HEK293 (cell line): ENCODE measurements at regions not wholly inside any gene's neighbourhood (a gene's known extent, or its start where the extent isn't known, plus 50 kb on each side); places are given as distances from the start of the nearest gene placed in this dataset.

Experiments used
- CTCF ChIA-PET: fragments of 350-600 bp; formaldehyde crosslinking; extraction: SDS; loops from one replicate; lab custom pipeline; 2021; ENCODE audit warnings: antibody characterized with exemption; lab: Yijun Ruan, JAX
- POLR2A ChIA-PET: fragments of 300-600 bp; formaldehyde crosslinking; extraction: SDS; loops from one replicate; lab custom pipeline; 2020; ENCODE audit warnings: antibody characterized with exemption, inconsistent platforms; lab: Yijun Ruan, JAX
- H3K27ac ChIP-seq: fragments of 200-500 bp; sonication (Bioruptor generic); 2 replicates; pipeline ENCODE4 v1.5.1; 2014; ENCODE audit warnings: low read depth, low read length, control low read depth, inconsistent platforms; ENCODE audit errors: extremely low read depth
- H3K36me3 ChIP-seq, 2 experiments: fragments of 200-500 bp in 1 of 2; sonication (Bioruptor generic) in 1 of 2; 1 replicate in 1 of 2; 2 replicates in 1 of 2; pipeline ENCODE4 v1.5.1; 2014 to 2017; ENCODE audit warnings: inconsistent platforms in 2 of 2, low read length in 2 of 2; ENCODE audit not compliant: control insufficient read depth in 2 of 2, insufficient read depth in 1 of 2
- H3K4me1 ChIP-seq: fragments of 200-500 bp; sonication (Bioruptor generic); 2 replicates; pipeline ENCODE4 v1.5.1; 2014; ENCODE audit warnings: mild to moderate bottlenecking, low read length, inconsistent platforms; ENCODE audit not compliant: control insufficient read depth, insufficient read depth
- H3K4me3 ChIP-seq: 2 replicates; pipeline ENCODE4 v1.5.1; 2011; ENCODE audit warnings: low read depth, mild to moderate bottlenecking, control low read depth, low read length, moderate library complexity
- H3K9me3 ChIP-seq: fragments of 200-500 bp; sonication (Bioruptor generic); 2 replicates; pipeline ENCODE4 v1.5.1; 2014; ENCODE audit warnings: low read depth, low read length, inconsistent platforms; ENCODE audit not compliant: control insufficient read depth, insufficient read depth
- GLI4 ChIP-seq: fragments of 450-650 bp; formaldehyde crosslinking; IDR thresholded peaks from 2 replicates; pipeline ENCODE4 v1.5.1; 2016; ENCODE audit warnings: missing biosample characterization, missing genetic modification characterization
- KLF9 ChIP-seq: fragments of 450-650 bp; formaldehyde crosslinking; IDR thresholded peaks from 2 replicates; pipeline ENCODE4 v1.5.1; 2016; ENCODE audit warnings: missing biosample characterization, missing genetic modification characterization, low read depth
- SALL2 ChIP-seq: fragments of 450-650 bp; formaldehyde crosslinking; IDR thresholded peaks from 2 replicates; pipeline ENCODE4 v1.5.0; 2017; ENCODE audit warnings: missing biosample characterization, mild to moderate bottlenecking, missing genetic modification characterization, borderline replicate concordance
- SCRT1 ChIP-seq: fragments of 450-650 bp; formaldehyde crosslinking; IDR thresholded peaks from 2 replicates; pipeline ENCODE4 v1.5.1; 2016; ENCODE audit warnings: missing biosample characterization, missing genetic modification characterization, borderline replicate concordance
- SCRT2 ChIP-seq: fragments of 450-650 bp; formaldehyde crosslinking; IDR thresholded peaks from 2 replicates; pipeline ENCODE4 v1.5.1; 2016; ENCODE audit warnings: missing biosample characterization, missing genetic modification characterization
- ZBTB21 ChIP-seq: fragments of 450-650 bp; formaldehyde crosslinking; IDR thresholded peaks from 2 replicates; pipeline ENCODE4 v1.5.1; 2017; ENCODE audit warnings: missing biosample characterization, missing genetic modification characterization
- ZFP41 ChIP-seq: fragments of 450-650 bp; formaldehyde crosslinking; IDR thresholded peaks from 2 replicates; pipeline ENCODE4 v1.5.1; 2016; ENCODE audit warnings: missing biosample characterization, missing genetic modification characterization, borderline replicate concordance
- ZNF138 ChIP-seq: fragments of 450-650 bp; formaldehyde crosslinking; IDR thresholded peaks from 2 replicates; pipeline ENCODE4 v1.5.1; 2016; ENCODE audit warnings: missing biosample characterization, missing genetic modification characterization, borderline replicate concordance
- ZNF248 ChIP-seq: fragments of 450-650 bp; formaldehyde crosslinking; IDR thresholded peaks from 2 replicates; pipeline ENCODE4 v1.5.1; 2017; ENCODE audit warnings: missing biosample characterization, missing genetic modification characterization
- ZNF274 ChIP-seq, 2 experiments: fragments of 200-500 bp in 1 of 2; fragments of 450-650 bp in 1 of 2; sonication (Bioruptor generic) in 1 of 2; formaldehyde crosslinking in 1 of 2; IDR thresholded peaks; 2 replicates each; pipeline versions ENCODE4 v1.5.1 to v1.6.1; 2014 to 2016; ENCODE audit warnings: borderline replicate concordance in 1 of 2, inconsistent platforms in 1 of 2, low read length in 1 of 2, missing biosample characterization in 1 of 2, missing genetic modification characterization in 1 of 2
- ZNF366 ChIP-seq: fragments of 450-650 bp; formaldehyde crosslinking; conservative IDR thresholded peaks from 2 replicates; pipeline ENCODE4 v1.5.1; 2016; ENCODE audit warnings: missing biosample characterization, missing genetic modification characterization
- ZNF510 ChIP-seq: fragments of 450-650 bp; formaldehyde crosslinking; IDR thresholded peaks from 2 replicates; pipeline ENCODE4 v1.5.1; 2018; ENCODE audit warnings: mild to moderate bottlenecking, missing genetic modification characterization, missing biosample characterization; ENCODE audit not compliant: insufficient replicate concordance
- ZNF623 ChIP-seq: fragments of 450-650 bp; formaldehyde crosslinking; IDR thresholded peaks from 2 replicates; pipeline ENCODE4 v1.5.1; 2016; ENCODE audit warnings: missing biosample characterization, missing genetic modification characterization
- ZNF660 ChIP-seq: fragments of 450-650 bp; IDR thresholded peaks from 2 replicates; pipeline ENCODE4 v1.5.1; 2018; ENCODE audit warnings: missing biosample characterization, mild to moderate bottlenecking, missing genetic modification characterization
- ZNF670 ChIP-seq: fragments of 450-650 bp; formaldehyde crosslinking; IDR thresholded peaks from 2 replicates; pipeline ENCODE4 v1.5.1; 2016; ENCODE audit warnings: missing biosample characterization, missing genetic modification characterization, low read depth
- ZSCAN16 ChIP-seq: fragments of 450-650 bp; formaldehyde crosslinking; IDR thresholded peaks from 2 replicates; pipeline ENCODE4 v1.5.1; 2016; ENCODE audit warnings: missing biosample characterization, missing genetic modification characterization
- TF ChIP-seq, protein P1 (sequence below): fragments of 450-650 bp; formaldehyde crosslinking; IDR thresholded peaks from 2 replicates; pipeline ENCODE4 v1.5.1; 2016; ENCODE audit warnings: missing biosample characterization, missing genetic modification characterization
- TF ChIP-seq, protein P2 (sequence below): fragments of 450-650 bp; formaldehyde crosslinking; IDR thresholded peaks from 2 replicates; pipeline ENCODE4; 2016; ENCODE audit warnings: missing biosample characterization, missing genetic modification characterization
- TF ChIP-seq, protein P3 (sequence below): fragments of 450-650 bp; formaldehyde crosslinking; IDR thresholded peaks from 2 replicates; pipeline ENCODE4 v1.5.1; 2017; ENCODE audit warnings: missing biosample characterization, missing genetic modification characterization
- TF ChIP-seq, protein P4 (sequence below): fragments of 450-650 bp; formaldehyde crosslinking; IDR thresholded peaks from 2 replicates; pipeline ENCODE4 v1.5.1; 2016; ENCODE audit warnings: missing biosample characterization, missing genetic modification characterization
- TF ChIP-seq, protein P5 (sequence below): fragments of 450-650 bp; formaldehyde crosslinking; IDR thresholded peaks from 2 replicates; pipeline ENCODE4 v1.5.1; 2017; ENCODE audit warnings: missing biosample characterization, missing genetic modification characterization
- TF ChIP-seq, protein P6 (sequence below): fragments of 450-650 bp; formaldehyde crosslinking; conservative IDR thresholded peaks from 2 replicates; pipeline ENCODE4 v1.5.1; 2016; ENCODE audit warnings: low read depth, missing biosample characterization, missing genetic modification characterization

DNA sequence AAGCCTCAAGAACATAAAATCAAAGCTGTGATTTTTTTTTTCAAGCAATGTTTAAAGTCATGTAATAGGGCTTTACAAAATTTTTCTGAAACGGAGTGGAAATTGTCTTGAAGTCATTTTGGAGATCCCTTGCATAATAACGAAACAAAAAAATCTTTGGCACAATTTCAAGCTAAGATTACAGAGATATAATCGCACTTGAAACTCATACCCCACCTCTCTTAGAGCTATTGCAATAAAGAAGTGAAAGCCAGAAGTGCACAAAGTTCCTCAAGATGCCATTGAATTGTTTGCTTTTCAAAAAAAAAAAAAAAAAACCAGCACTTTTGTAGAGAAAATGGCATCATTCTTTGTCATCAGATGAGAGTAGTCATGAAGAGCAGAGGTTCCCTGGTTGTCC lies 152.3 kb downstream of the PAX3 start:
- no peaks in the 10 kb centered on the region for H3K9me3 ChIP-seq
- TF ChIP-seq, protein P1, sequence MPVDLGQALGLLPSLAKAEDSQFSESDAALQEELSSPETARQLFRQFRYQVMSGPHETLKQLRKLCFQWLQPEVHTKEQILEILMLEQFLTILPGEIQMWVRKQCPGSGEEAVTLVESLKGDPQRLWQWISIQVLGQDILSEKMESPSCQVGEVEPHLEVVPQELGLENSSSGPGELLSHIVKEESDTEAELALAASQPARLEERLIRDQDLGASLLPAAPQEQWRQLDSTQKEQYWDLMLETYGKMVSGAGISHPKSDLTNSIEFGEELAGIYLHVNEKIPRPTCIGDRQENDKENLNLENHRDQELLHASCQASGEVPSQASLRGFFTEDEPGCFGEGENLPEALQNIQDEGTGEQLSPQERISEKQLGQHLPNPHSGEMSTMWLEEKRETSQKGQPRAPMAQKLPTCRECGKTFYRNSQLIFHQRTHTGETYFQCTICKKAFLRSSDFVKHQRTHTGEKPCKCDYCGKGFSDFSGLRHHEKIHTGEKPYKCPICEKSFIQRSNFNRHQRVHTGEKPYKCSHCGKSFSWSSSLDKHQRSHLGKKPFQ = no peak
- TF ChIP-seq ZNF660 (tag by site-specific recombination) (no peak), ZNF248 (no peak), ZFP41 (tag by site-specific recombination) (no peak)
- TF ChIP-seq, protein P2, sequence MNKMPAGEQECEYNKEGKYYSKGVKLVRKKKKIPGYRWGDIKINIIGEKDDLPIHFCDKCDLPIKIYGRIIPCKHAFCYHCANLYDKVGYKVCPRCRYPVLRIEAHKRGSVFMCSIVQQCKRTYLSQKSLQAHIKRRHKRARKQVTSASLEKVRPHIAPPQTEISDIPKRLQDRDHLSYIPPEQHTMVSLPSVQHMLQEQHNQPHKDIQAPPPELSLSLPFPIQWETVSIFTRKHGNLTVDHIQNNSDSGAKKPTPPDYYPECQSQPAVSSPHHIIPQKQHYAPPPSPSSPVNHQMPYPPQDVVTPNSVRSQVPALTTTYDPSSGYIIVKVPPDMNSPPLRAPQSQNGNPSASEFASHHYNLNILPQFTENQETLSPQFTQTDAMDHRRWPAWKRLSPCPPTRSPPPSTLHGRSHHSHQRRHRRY = no peak
- TF ChIP-seq, protein P3, sequence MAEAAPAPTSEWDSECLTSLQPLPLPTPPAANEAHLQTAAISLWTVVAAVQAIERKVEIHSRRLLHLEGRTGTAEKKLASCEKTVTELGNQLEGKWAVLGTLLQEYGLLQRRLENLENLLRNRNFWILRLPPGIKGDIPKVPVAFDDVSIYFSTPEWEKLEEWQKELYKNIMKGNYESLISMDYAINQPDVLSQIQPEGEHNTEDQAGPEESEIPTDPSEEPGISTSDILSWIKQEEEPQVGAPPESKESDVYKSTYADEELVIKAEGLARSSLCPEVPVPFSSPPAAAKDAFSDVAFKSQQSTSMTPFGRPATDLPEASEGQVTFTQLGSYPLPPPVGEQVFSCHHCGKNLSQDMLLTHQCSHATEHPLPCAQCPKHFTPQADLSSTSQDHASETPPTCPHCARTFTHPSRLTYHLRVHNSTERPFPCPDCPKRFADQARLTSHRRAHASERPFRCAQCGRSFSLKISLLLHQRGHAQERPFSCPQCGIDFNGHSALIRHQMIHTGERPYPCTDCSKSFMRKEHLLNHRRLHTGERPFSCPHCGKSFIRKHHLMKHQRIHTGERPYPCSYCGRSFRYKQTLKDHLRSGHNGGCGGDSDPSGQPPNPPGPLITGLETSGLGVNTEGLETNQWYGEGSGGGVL (tag by site-specific recombination) = no peak
- POLR2A ChIA-PET = no interaction called here

DNA sequence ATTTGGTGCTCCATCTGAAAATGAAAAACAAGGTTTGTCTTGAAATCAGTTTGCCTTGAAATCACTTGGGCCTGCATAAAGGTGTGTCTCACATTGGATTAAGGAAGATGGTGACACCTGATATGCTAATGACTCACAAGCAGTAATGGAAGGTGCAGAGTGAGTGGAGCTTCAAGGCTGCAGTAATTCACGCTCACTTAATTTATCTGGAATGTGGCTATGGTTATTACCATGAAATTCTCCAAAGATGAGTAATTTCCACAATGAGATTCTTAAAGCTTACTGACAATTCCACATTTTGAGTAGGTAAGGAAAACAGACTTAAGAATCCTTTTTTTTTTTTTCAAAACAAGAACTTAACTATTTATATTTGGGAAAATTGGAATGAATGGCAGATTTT lies 156.8 kb downstream of the PAX3 start:
- Histone ChIP-seq H3K9me3 (no peaks in the 10 kb centered on the region), H3K27ac (no peak overlapping the region), H3K4me1 (no peaks in the 10 kb centered on the region), H3K36me3 (no peaks in the 10 kb centered on the region), H3K4me3 (no peak overlapping the region)
- CTCF ChIA-PET = interaction anchor here (0.5 to 0.9 kb wide), 3 partner anchors 9 to 1597 kb away, joined by 3 to 5 read pairs (median 3); no protein-coding TSS in a partner anchor
- POLR2A ChIA-PET = interaction anchor here (0.7 kb wide), 2 partner anchors 66 to 146 kb away, joined by 3 to 7 read pairs; no protein-coding TSS in a partner anchor
- TF ChIP-seq ZBTB21 (tag by site-specific recombination) (no peak), GLI4 (no peak), KLF9 (no peak), ZNF366 (peak; percentile 67), ZSCAN16 (tag by site-specific recombination) (no peak), ZNF670 (no peak), SALL2 (tag by site-specific recombination) (no peak), SCRT1 (tag by site-specific recombination) (no peak), ZNF623 (tag by site-specific recombination) (no peak), ZNF138 (tag by site-specific recombination) (no peak), ZNF510 (no peak), ZNF274 (IDR thresholded peaks at IDR 0.05; ENCODE audit: low read length) (no peak), ZNF274 (tag by site-specific recombination; IDR thresholded peaks at IDR 0.05; ENCODE audit: borderline replicate concordance) (no peak), SCRT2 (tag by site-specific recombination) (no peak)
- TF ChIP-seq, protein P4, sequence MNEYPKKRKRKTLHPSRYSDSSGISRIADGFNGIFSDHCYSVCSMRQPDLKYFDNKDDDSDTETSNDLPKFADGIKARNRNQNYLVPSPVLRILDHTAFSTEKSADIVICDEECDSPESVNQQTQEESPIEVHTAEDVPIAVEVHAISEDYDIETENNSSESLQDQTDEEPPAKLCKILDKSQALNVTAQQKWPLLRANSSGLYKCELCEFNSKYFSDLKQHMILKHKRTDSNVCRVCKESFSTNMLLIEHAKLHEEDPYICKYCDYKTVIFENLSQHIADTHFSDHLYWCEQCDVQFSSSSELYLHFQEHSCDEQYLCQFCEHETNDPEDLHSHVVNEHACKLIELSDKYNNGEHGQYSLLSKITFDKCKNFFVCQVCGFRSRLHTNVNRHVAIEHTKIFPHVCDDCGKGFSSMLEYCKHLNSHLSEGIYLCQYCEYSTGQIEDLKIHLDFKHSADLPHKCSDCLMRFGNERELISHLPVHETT = peak; percentile 70; the same call in 1 of the 2 replicates
- TF ChIP-seq, protein P5, sequence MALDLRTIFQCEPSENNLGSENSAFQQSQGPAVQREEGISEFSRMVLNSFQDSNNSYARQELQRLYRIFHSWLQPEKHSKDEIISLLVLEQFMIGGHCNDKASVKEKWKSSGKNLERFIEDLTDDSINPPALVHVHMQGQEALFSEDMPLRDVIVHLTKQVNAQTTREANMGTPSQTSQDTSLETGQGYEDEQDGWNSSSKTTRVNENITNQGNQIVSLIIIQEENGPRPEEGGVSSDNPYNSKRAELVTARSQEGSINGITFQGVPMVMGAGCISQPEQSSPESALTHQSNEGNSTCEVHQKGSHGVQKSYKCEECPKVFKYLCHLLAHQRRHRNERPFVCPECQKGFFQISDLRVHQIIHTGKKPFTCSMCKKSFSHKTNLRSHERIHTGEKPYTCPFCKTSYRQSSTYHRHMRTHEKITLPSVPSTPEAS (tag by site-specific recombination) = no peak
- TF ChIP-seq, protein P6, sequence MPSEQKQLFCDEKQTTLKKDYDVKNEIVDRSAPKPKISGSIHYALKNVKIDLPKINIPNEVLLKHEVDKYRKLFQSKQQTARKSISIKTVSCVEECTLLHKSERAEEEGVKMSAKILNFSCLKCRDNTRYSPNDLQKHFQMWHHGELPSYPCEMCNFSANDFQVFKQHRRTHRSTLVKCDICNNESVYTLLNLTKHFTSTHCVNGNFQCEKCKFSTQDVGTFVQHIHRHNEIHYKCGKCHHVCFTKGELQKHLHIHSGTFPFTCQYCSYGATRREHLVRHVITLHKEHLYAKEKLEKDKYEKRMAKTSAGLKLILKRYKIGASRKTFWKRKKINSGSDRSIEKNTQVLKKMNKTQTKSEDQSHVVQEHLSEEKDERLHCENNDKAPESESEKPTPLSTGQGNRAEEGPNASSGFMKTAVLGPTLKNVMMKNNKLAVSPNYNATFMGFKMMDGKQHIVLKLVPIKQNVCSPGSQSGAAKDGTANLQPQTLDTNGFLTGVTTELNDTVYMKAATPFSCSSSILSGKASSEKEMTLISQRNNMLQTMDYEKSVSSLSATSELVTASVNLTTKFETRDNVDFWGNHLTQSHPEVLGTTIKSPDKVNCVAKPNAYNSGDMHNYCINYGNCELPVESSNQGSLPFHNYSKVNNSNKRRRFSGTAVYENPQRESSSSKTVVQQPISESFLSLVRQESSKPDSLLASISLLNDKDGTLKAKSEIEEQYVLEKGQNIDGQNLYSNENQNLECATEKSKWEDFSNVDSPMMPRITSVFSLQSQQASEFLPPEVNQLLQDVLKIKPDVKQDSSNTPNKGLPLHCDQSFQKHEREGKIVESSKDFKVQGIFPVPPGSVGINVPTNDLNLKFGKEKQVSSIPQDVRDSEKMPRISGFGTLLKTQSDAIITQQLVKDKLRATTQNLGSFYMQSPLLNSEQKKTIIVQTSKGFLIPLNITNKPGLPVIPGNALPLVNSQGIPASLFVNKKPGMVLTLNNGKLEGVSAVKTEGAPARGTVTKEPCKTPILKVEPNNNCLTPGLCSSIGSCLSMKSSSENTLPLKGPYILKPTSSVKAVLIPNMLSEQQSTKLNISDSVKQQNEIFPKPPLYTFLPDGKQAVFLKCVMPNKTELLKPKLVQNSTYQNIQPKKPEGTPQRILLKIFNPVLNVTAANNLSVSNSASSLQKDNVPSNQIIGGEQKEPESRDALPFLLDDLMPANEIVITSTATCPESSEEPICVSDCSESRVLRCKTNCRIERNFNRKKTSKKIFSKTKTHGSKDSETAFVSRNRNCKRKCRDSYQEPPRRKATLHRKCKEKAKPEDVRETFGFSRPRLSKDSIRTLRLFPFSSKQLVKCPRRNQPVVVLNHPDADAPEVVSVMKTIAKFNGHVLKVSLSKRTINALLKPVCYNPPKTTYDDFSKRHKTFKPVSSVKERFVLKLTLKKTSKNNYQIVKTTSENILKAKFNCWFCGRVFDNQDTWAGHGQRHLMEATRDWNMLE = no peak

More for the DNA sequence above, 152.3 kb downstream of the PAX3 start:
- Histone ChIP-seq H3K4me3 (no peak overlapping the region), H3K27ac (no peak overlapping the region), H3K4me1 (no peaks in the 10 kb centered on the region), H3K36me3 (no peaks in the 10 kb centered on the region)
- CTCF ChIA-PET = no interaction called here
